Activated CD8-positive, alpha-beta T cell treated with anti-CD3 and anti-CD28 coated beads for 36 hours (primary cell): ENCODE measurements at regions not wholly inside any gene's neighbourhood (a gene's known extent, or its start where the extent isn't known, plus 50 kb on each side); places are given as distances from the start of the nearest gene placed in this dataset.

Experiments used
- ATAC-seq: fragments of 200-7000 bp; cut with Tn5 transposase; one replicate; pipeline ENCODE4 v1.10.0; 2021; ENCODE audit warnings: mild to moderate bottlenecking, moderate library complexity
- CTCF ChIA-PET: fragments of 350-600 bp; sonication (Branson Sonifier 250); formaldehyde crosslinking; loops from one replicate; lab custom pipeline; 2021; ENCODE audit warnings: antibody characterized with exemption; lab: Charles Lee
- POLR2A ChIA-PET: fragments of 350-600 bp; sonication (Branson Sonifier 250); formaldehyde crosslinking; loops from one replicate; lab custom pipeline; 2021; ENCODE audit warnings: antibody characterized with exemption; lab: Charles Lee
- DNase-seq: peaks from one replicate; pipeline ENCODE4 v3.0.0-alpha.2; 2020
- H3K27ac Mint-ChIP-seq: one replicate; pipeline ENCODE4 v1.8.0; 2021; ENCODE audit warnings: mild to moderate bottlenecking, mixed read lengths
- H3K27me3 Mint-ChIP-seq: one replicate; pipeline ENCODE4 v1.8.0; 2021; ENCODE audit warnings: mixed read lengths
- H3K36me3 Mint-ChIP-seq: one replicate; pipeline ENCODE4 v1.8.0; 2021; ENCODE audit warnings: low read depth, mixed read lengths
- H3K4me1 Mint-ChIP-seq: one replicate; pipeline ENCODE4 v1.8.0; 2021; ENCODE audit warnings: low read depth, mixed read lengths
- H3K4me3 Mint-ChIP-seq: one replicate; pipeline ENCODE4 v1.8.0; 2021; ENCODE audit warnings: mild to moderate bottlenecking, moderate library complexity, mixed read lengths
- H3K9me3 Mint-ChIP-seq: one replicate; pipeline ENCODE4 v1.8.0; 2021; ENCODE audit warnings: mixed read lengths
- intact Hi-C: fragments of 100-400 bp; cut with micrococcal nuclease; formaldehyde crosslinking; loops from one replicate; pipeline ENCODE4 v1.10.0; 2022
- TF ChIP-seq, protein P1 (sequence below): fragments of 200-600 bp; IDR thresholded peaks from one replicate; pipeline ENCODE4 v1.8.0; 2022; ENCODE audit warnings: antibody characterized with exemption, mild to moderate bottlenecking

DNA sequence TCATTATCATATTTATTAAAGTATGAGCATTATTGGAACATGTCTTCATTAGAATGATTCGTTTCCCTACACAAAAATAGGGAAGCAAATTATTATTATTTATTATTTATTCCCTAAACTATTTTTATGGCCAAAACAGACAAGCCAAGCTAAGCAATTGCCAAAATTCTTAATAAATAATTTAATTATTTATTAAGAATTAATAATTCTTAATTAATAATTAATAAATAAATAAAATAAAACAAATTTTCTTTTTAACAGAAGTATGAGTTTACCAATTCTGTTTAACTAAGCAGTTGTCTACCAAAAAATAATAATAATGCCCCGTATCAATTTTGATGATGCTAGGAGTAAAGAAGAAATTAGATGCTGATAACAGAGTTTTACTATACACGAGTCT lies 1080.8 kb upstream of the AGA start:
- ChIA-PET POLR2A (no interaction called here), CTCF (no interaction called here)
- Mint-ChIP-seq H3K36me3 (no peaks in the 10 kb centered on the region), H3K4me3 (no peak overlapping the region), H3K9me3 (peaks cover 3% of the 10 kb centered on the region), H3K27me3 (no peaks in the 10 kb centered on the region), H3K4me1 (no peaks in the 10 kb centered on the region), H3K27ac (no peak overlapping the region)
- DNase-seq, result no peak
- ATAC-seq, result no peak
- TF ChIP-seq, protein P1, sequence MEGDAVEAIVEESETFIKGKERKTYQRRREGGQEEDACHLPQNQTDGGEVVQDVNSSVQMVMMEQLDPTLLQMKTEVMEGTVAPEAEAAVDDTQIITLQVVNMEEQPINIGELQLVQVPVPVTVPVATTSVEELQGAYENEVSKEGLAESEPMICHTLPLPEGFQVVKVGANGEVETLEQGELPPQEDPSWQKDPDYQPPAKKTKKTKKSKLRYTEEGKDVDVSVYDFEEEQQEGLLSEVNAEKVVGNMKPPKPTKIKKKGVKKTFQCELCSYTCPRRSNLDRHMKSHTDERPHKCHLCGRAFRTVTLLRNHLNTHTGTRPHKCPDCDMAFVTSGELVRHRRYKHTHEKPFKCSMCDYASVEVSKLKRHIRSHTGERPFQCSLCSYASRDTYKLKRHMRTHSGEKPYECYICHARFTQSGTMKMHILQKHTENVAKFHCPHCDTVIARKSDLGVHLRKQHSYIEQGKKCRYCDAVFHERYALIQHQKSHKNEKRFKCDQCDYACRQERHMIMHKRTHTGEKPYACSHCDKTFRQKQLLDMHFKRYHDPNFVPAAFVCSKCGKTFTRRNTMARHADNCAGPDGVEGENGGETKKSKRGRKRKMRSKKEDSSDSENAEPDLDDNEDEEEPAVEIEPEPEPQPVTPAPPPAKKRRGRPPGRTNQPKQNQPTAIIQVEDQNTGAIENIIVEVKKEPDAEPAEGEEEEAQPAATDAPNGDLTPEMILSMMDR, result no peak
- intact Hi-C loops, result no loop called here

DNA sequence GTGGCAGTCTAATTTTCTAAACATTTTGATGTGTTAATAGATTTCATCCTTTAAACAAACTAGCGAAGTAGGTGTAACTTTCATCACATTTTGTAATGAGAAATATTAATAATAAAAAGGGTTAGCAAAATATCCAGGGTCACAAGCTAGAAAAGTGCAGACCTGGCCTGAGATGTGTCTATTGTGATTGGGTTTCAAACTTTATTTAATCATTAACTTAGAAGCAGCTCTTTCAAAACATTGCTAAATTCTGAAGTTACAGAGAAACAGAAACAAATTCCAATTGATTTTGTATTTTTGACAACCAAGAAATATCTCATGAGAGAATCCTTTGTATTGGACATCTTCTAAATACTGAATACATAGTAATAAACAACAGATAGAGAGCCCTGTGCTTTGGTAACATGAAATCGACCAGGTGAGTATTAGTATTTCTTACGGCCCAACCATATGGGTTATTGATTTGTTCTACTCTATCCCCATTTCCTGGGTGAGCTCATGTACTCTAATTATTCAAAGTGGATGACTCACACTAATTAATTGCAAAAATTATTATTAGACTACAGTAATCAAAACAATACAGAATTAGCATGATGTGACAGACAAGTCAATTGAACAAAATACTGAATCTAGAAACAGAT lies 1093.8 kb upstream of the AGA start:
- no peak overlapping the region for H3K27ac Mint-ChIP-seq
- ChIA-PET CTCF (no interaction called here), POLR2A (no interaction called here)
- H3K36me3 Mint-ChIP-seq, result no peaks in the 10 kb centered on the region
- TF ChIP-seq, protein P1, result no peak
- H3K9me3 Mint-ChIP-seq, result no peaks in the 10 kb centered on the region
- H3K4me3 Mint-ChIP-seq, result no peak overlapping the region
- no peaks in the 10 kb centered on the region for H3K27me3 Mint-ChIP-seq
- H3K4me1 Mint-ChIP-seq, result no peaks in the 10 kb centered on the region
- DNase-seq (no peak), ATAC-seq (no peak)
- intact Hi-C loops, result no loop called here

DNA sequence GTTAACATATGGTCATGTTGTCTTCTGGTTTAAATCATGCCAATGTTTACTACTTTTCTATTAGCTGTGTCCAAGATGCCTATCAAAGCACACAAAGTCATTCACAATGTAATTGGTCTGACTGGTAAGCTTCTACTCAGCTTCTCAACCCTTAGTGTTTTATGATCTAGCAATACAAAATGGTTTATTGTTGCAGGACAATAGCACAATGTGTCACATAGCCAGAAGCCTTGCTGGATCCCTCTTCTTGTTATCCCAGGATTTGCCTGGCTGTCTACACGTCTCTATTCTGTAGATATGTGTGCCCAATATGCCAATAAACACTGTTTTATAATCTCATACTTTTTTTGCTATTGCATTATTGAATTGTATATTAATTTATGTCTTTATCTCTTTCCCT lies 1111.0 kb upstream of the AGA start:
- intact Hi-C loops, result no loop called here
- no peaks in the 10 kb centered on the region for H3K27me3 Mint-ChIP-seq
- TF ChIP-seq, protein P1, result no peak
- no peaks in the 10 kb centered on the region for H3K36me3 Mint-ChIP-seq
- CTCF ChIA-PET, result no interaction called here
- no peak for ATAC-seq
- DNase-seq, result no peak
- no peak overlapping the region for H3K27ac Mint-ChIP-seq
- no peak overlapping the region for H3K4me3 Mint-ChIP-seq
- H3K4me1 Mint-ChIP-seq, result no peaks in the 10 kb centered on the region
- H3K9me3 Mint-ChIP-seq, result no peaks in the 10 kb centered on the region
- POLR2A ChIA-PET, result no interaction called here

DNA sequence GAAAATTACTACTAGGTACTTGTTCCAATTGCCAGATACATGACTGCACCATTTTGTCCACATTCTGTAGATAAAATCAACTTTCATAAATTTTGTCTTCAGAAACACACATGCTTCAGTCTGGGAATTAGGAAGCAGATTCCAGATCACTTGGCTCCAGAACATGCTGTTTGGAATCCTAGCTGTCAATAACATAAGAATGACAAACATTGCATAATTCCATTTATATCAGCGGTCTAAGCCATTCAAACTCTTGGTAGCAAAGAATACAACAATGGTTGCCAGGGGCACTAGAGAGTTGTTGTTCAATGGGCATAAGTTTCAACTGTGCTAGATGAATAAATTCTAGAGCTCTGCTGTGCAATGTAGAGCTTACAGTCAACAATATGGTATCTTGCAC lies 1112.1 kb upstream of the AGA start:
- CTCF ChIA-PET, result no interaction called here
- intact Hi-C loops, result no loop called here
- Mint-ChIP-seq H3K4me1 (no peaks in the 10 kb centered on the region), H3K9me3 (no peaks in the 10 kb centered on the region), H3K36me3 (no peaks in the 10 kb centered on the region), H3K27me3 (no peaks in the 10 kb centered on the region), H3K27ac (no peak overlapping the region), H3K4me3 (no peak overlapping the region)
- TF ChIP-seq, protein P1, result no peak
- DNase-seq (no peak), ATAC-seq (no peak)
- POLR2A ChIA-PET, result no interaction called here

DNA sequence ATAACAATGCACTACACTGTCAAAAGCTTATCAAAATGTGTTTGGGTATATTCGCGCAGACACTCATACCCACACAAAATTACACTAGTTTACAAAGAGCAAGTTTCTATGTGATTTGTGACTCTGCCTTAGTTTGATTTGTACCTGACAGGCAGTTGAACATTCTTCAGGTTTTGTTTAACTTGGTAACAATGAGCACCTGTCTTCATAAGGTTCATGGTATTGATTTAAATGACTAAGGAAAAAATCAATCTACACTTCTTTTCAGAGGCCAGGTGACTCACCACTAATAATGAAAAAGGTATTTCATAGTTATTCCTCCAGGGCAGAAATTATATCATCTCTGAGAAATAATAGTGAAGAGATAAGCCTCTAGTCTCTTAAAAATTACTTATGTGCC lies 1114.6 kb upstream of the AGA start:
- intact Hi-C loops, result no loop called here
- no peaks in the 10 kb centered on the region for H3K4me1 Mint-ChIP-seq
- DNase-seq, result no peak
- no peak overlapping the region for H3K27ac Mint-ChIP-seq
- no peak for ATAC-seq
- H3K4me3 Mint-ChIP-seq, result no peak overlapping the region
- H3K9me3 Mint-ChIP-seq, result no peaks in the 10 kb centered on the region
- H3K27me3 Mint-ChIP-seq, result no peaks in the 10 kb centered on the region
- TF ChIP-seq, protein P1, result no peak
- no peaks in the 10 kb centered on the region for H3K36me3 Mint-ChIP-seq
- POLR2A ChIA-PET, result no interaction called here
- CTCF ChIA-PET, result no interaction called here
